ENCODE measurements at regions not wholly inside any gene's neighbourhood (a gene's known extent, or its start where the extent isn't known, plus 50 kb on each side); places are given as distances from the start of the nearest gene placed in this dataset.

DNA sequence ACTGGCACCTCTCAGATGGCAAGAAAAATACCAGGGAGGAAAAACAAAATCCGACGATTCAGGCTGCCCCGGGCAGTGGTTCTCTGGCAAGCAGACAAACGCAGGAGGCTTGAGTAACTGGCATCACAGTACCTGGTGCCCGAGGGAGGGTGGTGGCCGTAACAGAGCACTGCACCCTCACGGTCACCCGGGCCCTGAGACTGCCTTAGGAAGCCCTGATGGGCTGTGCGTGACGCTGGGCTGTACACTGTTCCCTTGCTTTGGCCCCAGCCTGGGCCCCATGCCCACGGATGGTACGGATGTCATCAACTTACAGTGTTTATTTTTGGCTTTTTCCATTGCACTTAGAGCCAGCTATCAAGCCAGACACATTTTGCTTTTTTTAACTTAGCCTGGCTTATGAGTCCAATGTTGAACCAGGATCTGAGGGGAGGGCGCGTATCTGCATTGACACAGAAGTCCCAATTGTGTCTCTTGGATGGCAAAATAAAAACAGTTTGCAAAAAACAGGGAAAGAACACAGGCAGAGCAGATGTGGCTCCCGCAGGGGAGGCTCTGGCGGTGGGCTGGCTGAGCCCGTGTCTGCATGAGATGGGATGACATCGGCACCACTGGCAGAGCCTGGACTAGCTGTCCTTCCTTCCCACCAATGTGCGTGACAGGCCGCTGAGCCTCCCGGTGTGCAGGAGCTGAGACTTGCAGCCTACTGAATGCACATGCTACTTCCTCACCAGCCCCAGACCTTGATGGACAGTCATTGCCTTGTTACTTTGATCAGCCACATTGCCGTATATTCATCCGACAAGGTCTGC is 287.7 kb downstream of the FOXL1 start:
- DNase-seq (ENCODE audit: low read depth): no peak
- TF ChIP-seq, protein P1, sequence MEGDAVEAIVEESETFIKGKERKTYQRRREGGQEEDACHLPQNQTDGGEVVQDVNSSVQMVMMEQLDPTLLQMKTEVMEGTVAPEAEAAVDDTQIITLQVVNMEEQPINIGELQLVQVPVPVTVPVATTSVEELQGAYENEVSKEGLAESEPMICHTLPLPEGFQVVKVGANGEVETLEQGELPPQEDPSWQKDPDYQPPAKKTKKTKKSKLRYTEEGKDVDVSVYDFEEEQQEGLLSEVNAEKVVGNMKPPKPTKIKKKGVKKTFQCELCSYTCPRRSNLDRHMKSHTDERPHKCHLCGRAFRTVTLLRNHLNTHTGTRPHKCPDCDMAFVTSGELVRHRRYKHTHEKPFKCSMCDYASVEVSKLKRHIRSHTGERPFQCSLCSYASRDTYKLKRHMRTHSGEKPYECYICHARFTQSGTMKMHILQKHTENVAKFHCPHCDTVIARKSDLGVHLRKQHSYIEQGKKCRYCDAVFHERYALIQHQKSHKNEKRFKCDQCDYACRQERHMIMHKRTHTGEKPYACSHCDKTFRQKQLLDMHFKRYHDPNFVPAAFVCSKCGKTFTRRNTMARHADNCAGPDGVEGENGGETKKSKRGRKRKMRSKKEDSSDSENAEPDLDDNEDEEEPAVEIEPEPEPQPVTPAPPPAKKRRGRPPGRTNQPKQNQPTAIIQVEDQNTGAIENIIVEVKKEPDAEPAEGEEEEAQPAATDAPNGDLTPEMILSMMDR (conservative IDR thresholded peaks at IDR 0.05; ENCODE audit: control insufficient read depth, insufficient read depth, low read depth, low read length): no peak
- no peak overlapping the region for H3K4me3 ChIP-seq (ENCODE audit: control insufficient read depth, low read depth, low read length)

- TF ChIP-seq, protein P1 (conservative IDR thresholded peaks at IDR 0.05; ENCODE audit: control insufficient read depth, insufficient read depth, low read depth, low read length): no peak
- H3K4me3 ChIP-seq (ENCODE audit: control insufficient read depth, low read depth, low read length): no peak overlapping the region
- DNase-seq (ENCODE audit: low read depth): no peak
Observed at GRCh38 chr16:86866986-86867722, 288.8 kb downstream of the FOXL1 start.

- no peak for DNase-seq (ENCODE audit: low read depth)
- no peak overlapping the region for H3K4me3 ChIP-seq (ENCODE audit: control insufficient read depth, low read depth, low read length)
- TF ChIP-seq, protein P1 (conservative IDR thresholded peaks at IDR 0.05; ENCODE audit: control insufficient read depth, insufficient read depth, low read depth, low read length): no peak
Observed at GRCh38 chr16:86868070-86868469, 289.7 kb downstream of the FOXL1 start.

- no peak overlapping the region for H3K4me3 ChIP-seq (ENCODE audit: control insufficient read depth, low read depth, low read length)
- no peak for DNase-seq (ENCODE audit: low read depth)
- TF ChIP-seq, protein P1 (conservative IDR thresholded peaks at IDR 0.05; ENCODE audit: control insufficient read depth, insufficient read depth, low read depth, low read length): no peak
Observed at GRCh38 chr16:86868786-86869185, 290.4 kb downstream of the FOXL1 start.

DNA sequence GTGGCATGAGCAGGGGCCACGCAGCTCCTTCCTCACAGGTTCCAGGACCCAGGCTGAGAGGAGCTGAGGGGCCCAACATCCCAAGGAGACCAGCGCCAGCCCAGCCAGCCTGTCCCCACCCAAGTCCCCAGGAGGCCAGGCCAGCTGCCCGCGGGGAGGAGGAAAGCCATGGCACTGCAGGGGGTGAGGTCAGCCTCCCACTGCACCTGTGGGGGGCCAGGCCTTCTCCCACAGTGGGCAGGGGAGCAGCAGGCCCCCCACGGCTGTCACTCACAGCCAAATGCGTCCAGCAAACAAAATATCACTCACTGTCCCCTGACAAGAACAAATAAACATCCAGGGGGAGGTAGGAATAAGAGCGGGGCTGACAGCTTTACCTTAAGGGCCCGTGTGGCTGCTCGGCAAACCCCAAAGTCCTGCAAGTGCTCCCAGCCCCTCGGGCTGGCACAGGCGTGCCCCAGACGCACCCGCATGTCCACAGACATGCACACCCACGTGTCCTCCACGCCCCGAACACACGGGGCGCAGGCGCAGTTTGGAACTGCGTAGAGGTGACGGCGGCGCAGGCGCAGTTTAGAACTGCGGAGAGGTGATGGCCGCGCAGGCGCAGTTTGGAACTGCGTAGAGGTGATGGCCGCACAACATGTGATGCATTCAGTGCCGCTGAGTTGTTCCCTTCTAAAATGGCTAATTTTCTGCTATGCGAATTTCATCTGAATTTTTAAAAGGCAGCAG is 291.1 kb downstream of the FOXL1 start:
- TF ChIP-seq, protein P1 (conservative IDR thresholded peaks at IDR 0.05; ENCODE audit: control insufficient read depth, insufficient read depth, low read depth, low read length): no peak
- no peak overlapping the region for H3K4me3 ChIP-seq (ENCODE audit: control insufficient read depth, low read depth, low read length)
- no peak for DNase-seq (ENCODE audit: low read depth)

DNA sequence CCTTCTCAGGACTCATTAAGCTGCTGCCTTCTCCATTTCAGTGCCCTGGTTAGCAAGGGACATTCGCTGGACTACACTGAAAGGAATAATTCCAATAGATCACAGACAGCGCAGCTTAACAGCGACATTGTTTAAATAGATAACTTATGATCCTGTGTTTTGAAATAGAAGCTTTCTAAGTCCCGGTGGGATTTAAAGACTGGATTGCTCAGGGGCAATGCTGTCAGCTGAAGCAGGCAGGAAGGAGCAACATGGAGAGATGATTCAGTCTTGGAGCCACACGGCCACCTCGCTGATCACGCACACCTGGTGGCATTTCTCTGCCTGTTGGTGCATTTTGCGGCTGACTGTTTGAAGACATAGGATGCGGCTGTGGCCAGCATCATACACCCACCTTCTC is 292.0 kb downstream of the FOXL1 start:
- no peak overlapping the region for H3K4me3 ChIP-seq (ENCODE audit: control insufficient read depth, low read depth, low read length)
- DNase-seq (ENCODE audit: low read depth): no peak
- TF ChIP-seq, protein P1 (conservative IDR thresholded peaks at IDR 0.05; ENCODE audit: control insufficient read depth, insufficient read depth, low read depth, low read length): no peak

Data from fibroblast of mammary gland (primary cell).